GM19467 (cell line): ENCODE measurements at regions not wholly inside any gene's neighbourhood (a gene's known extent, or its start where the extent isn't known, plus 50 kb on each side); places are given as distances from the start of the nearest gene placed in this dataset.
"Not testable (repeated sequence)": the region's sequence is repeated elsewhere in the genome, so short reads cannot be mapped to it uniquely, and the experiment has no call there.

ENCODE experiments used
- ATAC-seq: cut with Tn5 transposase; IDR thresholded peaks from one replicate; pipeline ENCODE4 v1.9.1; 2021; ENCODE audit warnings: mild to moderate bottlenecking, moderate library complexity; ENCODE audit not compliant: unreplicated experiment

DNA sequence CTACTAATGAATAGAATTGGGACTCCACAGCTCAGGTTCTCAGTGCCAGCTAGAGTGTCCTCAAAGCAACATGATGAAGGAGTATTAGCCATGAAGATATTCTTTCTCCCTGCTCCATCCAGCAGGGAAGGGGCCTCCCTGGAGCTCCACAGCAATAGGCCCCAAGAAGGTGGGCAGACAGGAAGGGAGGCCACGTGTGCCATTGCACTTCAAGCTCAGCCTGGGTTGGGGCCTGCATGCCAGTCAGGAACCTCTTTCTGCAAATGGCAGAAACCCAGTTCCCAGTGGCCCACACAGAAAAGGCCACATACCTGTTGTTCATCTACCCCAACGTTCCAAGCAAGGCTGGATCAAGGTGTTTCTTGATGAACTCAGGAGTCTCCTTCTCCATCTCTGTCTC, 357.5 kb upstream of the SFSWAP start:
- ATAC-seq, result no peak

DNA sequence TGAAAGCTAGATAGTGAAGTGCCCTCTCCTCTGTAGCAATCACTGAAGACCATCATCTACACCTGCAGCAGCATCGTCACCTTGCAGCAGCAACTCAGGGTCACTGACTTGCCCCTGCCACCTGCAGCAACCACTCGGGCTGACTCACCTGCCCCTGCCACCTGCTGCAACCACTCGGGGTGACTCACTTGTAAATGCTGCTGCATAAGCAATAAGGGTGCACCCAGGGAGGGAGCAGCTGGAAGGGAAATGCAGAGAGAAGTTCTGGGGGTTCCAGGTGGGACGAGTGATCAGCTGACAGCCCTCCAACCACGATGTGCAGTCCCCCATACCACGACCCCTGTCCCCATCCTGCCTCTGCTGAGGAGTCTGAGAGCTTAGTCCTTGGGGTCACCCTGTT, 357.1 kb upstream of the SFSWAP start:
- ATAC-seq, result no peak

DNA sequence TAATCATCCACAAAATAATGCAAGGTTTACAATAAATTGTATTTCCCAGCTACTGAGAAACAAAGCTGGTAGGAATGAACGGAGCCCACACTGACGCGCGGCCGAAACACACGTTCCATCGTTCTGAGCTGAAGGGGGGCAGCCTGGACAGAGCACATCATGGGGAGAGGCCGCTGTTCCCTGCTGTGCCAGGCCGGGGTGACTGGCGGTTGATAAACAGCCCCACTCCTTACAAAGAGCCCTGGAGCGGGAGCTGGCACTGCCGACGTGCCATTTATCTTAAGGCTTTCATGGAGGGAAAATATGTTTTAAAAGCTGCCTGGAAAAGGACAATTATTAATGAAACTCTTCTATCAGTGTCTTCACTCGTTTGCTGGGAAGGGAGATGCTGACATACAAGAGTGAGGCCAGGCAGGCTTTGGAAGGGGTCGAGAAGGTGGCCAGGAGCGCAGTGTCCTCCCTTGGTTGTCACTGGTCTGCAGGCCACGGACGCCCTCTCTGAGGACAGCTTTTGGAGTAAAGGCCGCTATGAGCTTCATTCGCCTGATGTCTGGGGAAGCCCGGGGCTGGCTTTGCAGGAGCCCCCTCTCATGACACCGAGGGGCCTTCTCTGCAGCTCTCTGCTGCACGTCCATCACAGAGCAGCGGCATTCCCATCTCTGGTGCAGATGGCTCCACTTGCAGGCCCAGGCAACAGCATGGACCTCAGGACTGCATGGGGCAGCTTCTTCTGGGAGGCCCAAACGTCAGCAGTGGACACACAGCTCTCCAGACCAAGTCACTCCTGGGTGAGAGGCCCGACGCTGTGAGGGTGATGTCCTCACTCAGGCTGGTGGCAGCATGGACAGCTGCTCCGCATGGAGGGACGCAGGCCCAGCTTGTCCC, 355.3 kb upstream of the SFSWAP start:
- ATAC-seq, result no peak

DNA sequence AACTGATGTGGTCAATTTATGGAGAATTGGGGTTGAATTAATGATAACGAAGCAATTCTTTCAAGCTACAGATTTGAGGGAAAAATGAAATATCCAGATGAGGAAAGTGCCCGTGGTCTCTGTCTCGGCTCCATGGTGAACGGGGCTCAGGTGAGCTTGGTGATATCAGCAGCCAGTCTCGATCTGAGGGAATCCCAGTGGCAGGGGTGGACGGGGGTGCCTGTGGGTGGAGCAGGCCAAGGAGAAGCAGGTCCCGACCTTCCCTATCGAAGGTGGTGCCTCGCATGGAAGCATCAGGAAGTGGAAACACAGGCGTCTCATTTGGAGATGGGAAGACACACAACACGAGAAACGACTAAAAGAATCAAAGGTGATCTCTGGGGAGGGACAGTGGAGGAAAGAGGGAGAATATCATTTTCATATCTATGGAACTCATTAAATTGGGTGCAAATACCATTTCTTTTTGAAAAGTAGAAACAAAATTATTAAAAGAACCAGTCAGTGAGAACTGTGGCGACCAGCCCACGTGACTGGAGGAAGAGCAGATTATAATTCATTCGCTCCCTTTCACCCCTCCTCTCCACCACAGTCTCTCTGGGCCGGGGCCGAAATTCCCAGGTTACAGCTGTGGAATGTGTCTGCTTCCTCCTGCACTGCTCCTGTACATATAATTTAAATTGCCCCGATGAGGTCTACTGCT, 354.3 kb upstream of the SFSWAP start:
- no peak for ATAC-seq

GRCh38 chr12:131357185-131357747, 353.6 kb upstream of the SFSWAP start:
- ATAC-seq, result no peak

- ATAC-seq, result no peak
These were observed 353.0 kb upstream of the SFSWAP start for GRCh38 chr12:131357920-131358319.

DNA sequence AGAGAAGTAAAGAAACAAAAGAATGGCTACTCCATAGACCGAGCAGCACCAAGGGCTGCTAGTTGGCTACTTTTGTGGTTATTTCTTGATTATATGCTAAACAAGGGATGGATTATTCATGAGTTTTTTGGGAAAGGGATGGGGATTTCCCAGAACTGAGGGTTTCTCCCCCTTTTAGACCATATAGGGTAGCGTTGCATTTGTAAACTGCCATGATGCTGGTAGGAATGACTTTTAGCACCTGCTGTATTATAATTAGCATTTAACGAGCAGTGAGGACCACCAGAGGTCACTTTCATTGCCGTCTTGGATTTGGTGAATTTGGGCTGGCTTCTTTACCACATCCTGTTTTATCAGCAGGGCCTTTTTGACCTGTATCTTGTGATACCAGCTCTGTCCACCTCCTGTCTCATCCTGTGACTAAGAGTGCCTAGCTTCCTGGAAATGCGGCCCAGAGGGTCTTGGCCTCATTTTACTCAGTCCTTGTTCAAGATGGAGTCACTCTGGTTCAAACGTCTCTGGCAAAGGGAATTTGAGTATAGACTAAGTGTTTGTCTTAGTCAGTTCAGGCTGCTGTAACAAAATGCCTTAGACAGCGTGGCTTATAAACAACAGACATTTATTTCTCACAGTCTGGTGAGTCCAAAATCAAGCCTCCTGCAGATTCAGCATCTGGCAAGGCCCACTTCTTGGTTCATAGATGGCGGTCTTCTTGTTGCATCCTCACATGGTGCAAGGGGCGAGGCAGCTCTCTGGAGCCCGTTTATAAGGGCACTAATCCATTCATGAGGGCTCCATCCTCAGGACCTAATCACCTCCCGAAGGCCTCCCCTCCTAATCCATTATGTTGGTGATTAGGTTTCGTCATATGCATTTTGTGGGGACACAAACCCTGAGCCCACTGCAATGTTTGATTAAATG, 348.3 kb upstream of the SFSWAP start:
- ATAC-seq, result no peak

- ATAC-seq, result no peak
These were observed 347.5 kb upstream of the SFSWAP start for GRCh38 chr12:131363393-131363792.

- no peak for ATAC-seq
These were observed 346.9 kb upstream of the SFSWAP start for GRCh38 chr12:131363841-131364495.

GRCh38 chr12:131364903-131365820, 345.7 kb upstream of the SFSWAP start:
- ATAC-seq, result no peak

DNA sequence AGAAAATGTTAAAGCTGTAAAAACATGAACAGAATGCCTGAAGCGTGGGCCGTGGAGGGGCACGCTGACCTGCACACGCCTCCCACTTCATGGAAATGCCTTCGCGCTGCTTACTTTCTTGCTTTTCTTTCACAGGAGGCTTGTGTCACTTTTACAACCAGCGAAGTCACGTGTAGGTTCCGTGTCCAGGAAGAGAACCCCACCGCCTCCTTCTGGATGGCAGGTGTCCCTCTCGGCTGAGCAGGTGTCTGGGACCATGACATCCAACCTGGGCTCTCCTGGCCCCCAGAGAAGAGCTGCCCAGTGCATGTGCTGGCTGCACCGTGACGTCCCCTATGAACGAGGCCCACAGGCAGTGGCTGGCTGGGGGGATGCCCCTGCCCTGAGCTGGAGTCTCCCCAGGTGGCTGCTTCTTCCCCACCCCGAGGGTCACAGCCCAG, 345.0 kb upstream of the SFSWAP start:
- no peak for ATAC-seq

- no peak for ATAC-seq
These were observed 344.5 kb upstream of the SFSWAP start for GRCh38 chr12:131366261-131366871.

DNA sequence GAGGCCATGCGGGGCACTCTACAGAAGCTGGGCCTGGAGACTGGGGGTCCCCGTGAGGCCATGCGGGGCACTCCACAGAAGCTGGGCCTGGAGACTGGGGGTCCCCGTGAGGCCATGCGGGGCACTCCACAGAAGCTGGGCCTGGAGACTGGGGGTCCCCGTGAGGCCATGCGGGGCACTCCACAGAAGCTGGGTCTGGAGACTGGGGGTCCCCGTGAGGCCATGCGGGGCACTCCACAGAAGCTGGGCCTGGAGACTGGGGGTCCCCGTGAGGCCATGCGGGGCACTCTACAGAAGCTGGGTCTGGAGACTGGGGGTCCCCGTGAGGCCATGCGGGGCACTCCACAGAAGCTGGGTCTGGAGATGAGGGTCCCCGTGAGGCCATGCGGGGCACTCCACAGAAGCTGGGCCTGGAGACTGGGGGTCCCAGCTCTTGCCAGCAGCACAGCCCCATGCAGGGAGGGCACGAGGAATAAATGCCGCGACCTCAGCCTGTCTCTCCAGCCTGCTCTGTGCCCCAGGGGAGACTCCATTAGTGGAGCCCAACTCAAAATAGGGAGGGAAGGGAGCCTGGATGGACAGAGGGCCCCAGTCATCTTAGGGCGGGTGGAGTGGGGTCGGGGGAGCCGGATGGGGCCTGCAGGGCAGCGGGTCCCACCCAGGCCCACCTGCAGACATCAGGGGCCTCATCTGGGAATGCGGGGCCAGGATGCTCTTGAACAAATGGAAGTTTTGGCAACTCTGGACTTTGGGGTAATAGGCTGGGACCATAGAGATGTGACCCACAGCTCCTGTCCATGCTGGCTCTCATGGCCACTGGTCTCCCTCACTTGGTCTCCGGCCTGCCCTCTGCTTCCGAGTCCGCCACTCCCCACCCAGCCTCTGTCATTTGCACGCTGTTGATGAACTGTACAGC, 343.6 kb upstream of the SFSWAP start:
- ATAC-seq, result not testable (repeated sequence)

- no peak for ATAC-seq
These were observed 342.8 kb upstream of the SFSWAP start for GRCh38 chr12:131367983-131368667.

DNA sequence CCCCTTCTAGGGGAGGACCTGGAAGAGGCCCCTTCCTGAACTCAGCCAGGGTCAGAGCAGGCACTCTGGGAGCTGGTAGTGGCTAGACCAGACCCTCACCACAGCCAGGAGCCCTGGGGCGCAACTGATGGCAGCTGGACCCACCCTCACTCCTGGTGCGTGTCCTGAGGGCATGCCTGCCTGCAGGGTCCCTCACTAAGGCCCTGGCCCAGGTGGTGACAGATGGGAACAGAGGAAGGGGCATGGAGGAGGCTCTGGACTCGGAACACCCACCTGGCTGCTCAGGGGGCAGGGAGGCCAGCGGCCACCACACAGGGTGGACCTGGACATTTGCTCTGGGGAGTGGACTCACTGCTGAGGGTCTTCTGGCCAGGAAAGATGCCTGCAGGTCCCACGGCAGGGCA, 342.2 kb upstream of the SFSWAP start:
- no peak for ATAC-seq

GRCh38 chr12:131369094-131369845, 341.6 kb upstream of the SFSWAP start:
- no peak for ATAC-seq
